ENCODE measurements at regions not wholly inside any gene's neighbourhood (a gene's known extent, or its start where the extent isn't known, plus 50 kb on each side); places are given as distances from the start of the nearest gene placed in this dataset.
"Not testable (repeated sequence)": the region's sequence is repeated elsewhere in the genome, so short reads cannot be mapped to it uniquely, and the experiment has no call there.

- H3K27ac Mint-ChIP-seq = no peak overlapping the region
- ATAC-seq (replicated peaks in 1 of 2) (no peak), DNase-seq (no peak)
- no peaks in the 10 kb centered on the region for H3K4me1 Mint-ChIP-seq (ENCODE audit: low read depth)
- H3K9me3 Mint-ChIP-seq = peaks cover 3 to 19% of the 10 kb centered on the region in 2 donors
- H3K4me3 Mint-ChIP-seq = no peak overlapping the region
- no peaks in the 10 kb centered on the region for H3K36me3 Mint-ChIP-seq (ENCODE audit: insufficient read depth in 2 of 2)
- H3K27me3 Mint-ChIP-seq (ENCODE audit: low read depth) = no peaks in the 10 kb centered on the region
These were observed 193.6 kb downstream of the MBL2 start for GRCh38 chr10:52578871-52579405.

DNA sequence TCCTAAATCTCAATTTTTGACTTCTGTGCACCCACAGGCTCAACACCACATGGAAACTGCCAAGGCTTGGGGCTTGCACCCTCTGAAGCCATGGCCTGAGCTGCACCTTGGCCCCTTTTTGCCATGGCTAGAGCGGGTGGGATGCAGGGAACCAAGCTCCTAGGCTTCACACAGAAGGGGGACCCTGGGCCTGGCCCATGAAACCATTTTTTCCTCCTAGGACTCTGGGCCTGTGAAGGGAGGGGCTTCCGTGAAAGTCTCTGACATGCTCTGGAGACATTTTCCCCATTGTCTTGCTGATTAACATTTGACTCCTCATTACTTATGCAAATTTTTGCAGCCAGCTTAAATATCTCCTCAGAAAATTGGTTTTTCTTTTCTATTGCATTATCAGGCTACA is 190.9 kb downstream of the MBL2 start:
- H3K4me3 Mint-ChIP-seq; DNase-seq; H3K27ac Mint-ChIP-seq; H3K4me1 Mint-ChIP-seq (ENCODE audit: low read depth); H3K27me3 Mint-ChIP-seq (ENCODE audit: low read depth); ATAC-seq (replicated peaks in 1 of 2); H3K36me3 Mint-ChIP-seq (ENCODE audit: insufficient read depth in 2 of 2): not testable (repeated sequence)
- peaks cover 5 to 24% of the 10 kb centered on the region in 2 donors for H3K9me3 Mint-ChIP-seq

GRCh38 chr10:52583336-52583735 is 189.2 kb downstream of the MBL2 start:
- H3K27me3 Mint-ChIP-seq (ENCODE audit: low read depth) = no peaks in the 10 kb centered on the region
- ATAC-seq (replicated peaks in 1 of 2) = no peak
- peaks cover 13 to 29% of the 10 kb centered on the region in 2 donors for H3K9me3 Mint-ChIP-seq
- H3K27ac Mint-ChIP-seq = no peak overlapping the region
- H3K4me3 Mint-ChIP-seq = no peak overlapping the region
- H3K36me3 Mint-ChIP-seq (ENCODE audit: insufficient read depth in 2 of 2) = peaks cover 0 to 2% of the 10 kb centered on the region in 2 donors
- no peak for DNase-seq
- no peaks in the 10 kb centered on the region for H3K4me1 Mint-ChIP-seq (ENCODE audit: low read depth)

DNA sequence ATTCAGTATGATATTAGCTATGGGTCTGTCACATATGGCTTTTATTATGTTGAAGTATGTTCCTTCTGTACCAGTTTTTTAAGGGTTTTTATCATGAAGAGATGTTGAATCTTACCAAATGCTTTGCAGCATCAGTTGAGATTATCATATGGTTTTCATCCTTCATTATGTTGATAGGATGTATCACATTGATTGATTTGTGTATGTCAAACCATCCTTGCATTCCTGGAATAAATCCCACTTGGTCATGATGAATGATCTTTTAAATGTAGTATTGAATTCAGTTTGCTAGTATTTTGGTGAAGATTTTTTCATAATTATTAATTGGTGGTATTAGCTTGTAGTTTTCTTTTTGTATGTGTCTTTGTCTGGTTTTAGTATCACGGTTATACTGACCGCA is 185.9 kb downstream of the MBL2 start:
- Mint-ChIP-seq H3K36me3 (ENCODE audit: insufficient read depth in 2 of 2) (peaks cover 1 to 2% of the 10 kb centered on the region in 2 donors), H3K27ac (no peak overlapping the region), H3K4me1 (ENCODE audit: low read depth) (no peaks in the 10 kb centered on the region), H3K9me3 (peaks cover 21 to 32% of the 10 kb centered on the region in 2 donors), H3K27me3 (ENCODE audit: low read depth) (no peaks in the 10 kb centered on the region), H3K4me3 (no peak overlapping the region)
- ATAC-seq (replicated peaks in 1 of 2) = no peak
- DNase-seq = no peak

GRCh38 chr10:52597189-52597863 is 175.3 kb downstream of the MBL2 start:
- Mint-ChIP-seq H3K9me3 (peaks cover 1 to 4% of the 10 kb centered on the region in 2 donors), H3K36me3 (ENCODE audit: insufficient read depth in 2 of 2) (peaks cover 0 to 1% of the 10 kb centered on the region in 2 donors), H3K27ac (no peak overlapping the region)

DNA sequence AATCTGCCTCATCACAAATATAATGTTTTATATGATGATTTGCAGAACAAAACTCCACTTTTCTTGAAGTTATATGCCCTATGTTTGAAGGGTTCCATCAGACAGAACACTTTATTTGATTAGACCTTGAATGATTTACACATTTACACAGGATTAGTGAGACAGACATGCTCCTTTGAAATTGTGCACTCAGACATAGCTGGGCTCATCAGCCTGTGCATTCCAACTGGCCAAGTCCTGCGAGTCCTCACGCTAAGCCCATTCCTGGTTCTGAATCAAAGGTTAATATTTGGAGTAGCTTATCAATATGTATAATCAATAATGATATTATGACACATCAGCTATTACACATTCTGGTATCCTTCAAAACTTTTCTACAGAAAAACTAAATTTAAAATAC is 173.6 kb downstream of the MBL2 start:
- Mint-ChIP-seq H3K9me3 (peaks cover 1 to 5% of the 10 kb centered on the region in 2 donors), H3K4me3 (no peak overlapping the region), H3K27me3 (ENCODE audit: low read depth) (no peaks in the 10 kb centered on the region), H3K27ac (no peak overlapping the region), H3K4me1 (ENCODE audit: low read depth) (no peaks in the 10 kb centered on the region), H3K36me3 (ENCODE audit: insufficient read depth in 2 of 2) (peaks cover 0 to 1% of the 10 kb centered on the region in 2 donors)
- ATAC-seq (replicated peaks in 1 of 2) (no peak), DNase-seq (no peak)

More at GRCh38 chr10:52597189-52597863, 175.3 kb downstream of the MBL2 start:
- Mint-ChIP-seq H3K4me3 (no peak overlapping the region), H3K27me3 (ENCODE audit: low read depth) (no peaks in the 10 kb centered on the region), H3K4me1 (ENCODE audit: low read depth) (no peaks in the 10 kb centered on the region)
- DNase-seq = no peak
- ATAC-seq (replicated peaks in 1 of 2) = no peak

DNA sequence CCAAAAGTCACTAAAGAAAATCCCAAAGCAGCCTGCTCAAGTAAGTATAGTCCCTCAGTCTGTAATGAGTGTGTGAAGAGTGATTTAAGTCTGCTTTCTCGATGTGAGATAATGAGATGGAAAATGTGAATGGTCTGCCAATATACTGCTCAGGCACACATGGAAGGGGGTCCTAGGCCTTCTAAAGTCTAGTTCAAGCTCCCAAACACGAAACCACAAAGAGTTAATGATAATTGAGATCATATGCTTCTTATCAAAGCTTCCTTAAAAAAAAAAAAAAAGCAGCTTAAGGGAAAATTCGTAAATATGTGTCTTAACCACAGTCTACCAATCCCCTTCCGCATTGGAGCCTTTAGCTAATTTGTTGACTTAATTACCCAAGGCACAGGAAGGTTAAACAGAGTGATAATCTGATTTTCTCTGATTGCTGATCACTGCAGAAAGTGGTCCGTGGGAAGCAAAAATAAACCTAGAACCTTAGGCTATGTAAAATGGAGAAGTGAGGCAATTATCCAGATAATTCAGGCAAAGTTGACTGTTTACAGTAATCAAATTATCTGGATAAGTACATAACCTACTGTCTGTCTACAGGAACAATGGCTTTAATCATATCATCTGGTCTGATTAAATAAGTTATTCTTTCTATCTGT is 172.9 kb downstream of the MBL2 start:
- H3K4me3 Mint-ChIP-seq = no peak overlapping the region

DNA sequence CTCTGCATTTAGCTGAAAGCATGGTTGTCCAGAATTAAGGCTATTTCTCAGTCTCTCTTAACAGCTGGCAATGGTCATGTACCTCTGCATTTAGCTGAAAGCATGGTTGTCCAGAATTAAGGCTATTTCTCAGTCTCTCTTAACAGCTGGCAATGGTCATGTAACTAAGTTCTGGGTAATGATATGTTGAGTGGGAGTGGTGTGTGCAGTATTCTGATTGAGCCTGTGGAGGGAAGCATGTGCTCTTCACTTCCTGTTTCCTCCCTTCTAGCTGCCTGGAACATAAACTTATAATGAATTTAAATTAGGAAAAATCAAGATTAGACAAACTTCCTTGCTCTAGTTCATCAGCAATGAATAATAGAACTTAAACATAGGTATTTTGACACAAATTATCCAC is 168.5 kb downstream of the MBL2 start:
- H3K27me3 Mint-ChIP-seq (ENCODE audit: low read depth); H3K9me3 Mint-ChIP-seq; H3K36me3 Mint-ChIP-seq (ENCODE audit: insufficient read depth in 2 of 2); H3K4me3 Mint-ChIP-seq; H3K27ac Mint-ChIP-seq; ATAC-seq (replicated peaks in 1 of 2); DNase-seq; H3K4me1 Mint-ChIP-seq (ENCODE audit: low read depth): not testable (repeated sequence)

More for the DNA sequence above, 172.9 kb downstream of the MBL2 start:
- DNase-seq (no peak), ATAC-seq (replicated peaks in 1 of 2) (no peak)
- Mint-ChIP-seq H3K36me3 (ENCODE audit: insufficient read depth in 2 of 2) (peaks cover 0 to 1% of the 10 kb centered on the region in 2 donors), H3K27ac (no peak overlapping the region), H3K9me3 (peaks cover 0 to 1% of the 10 kb centered on the region in 2 donors), H3K27me3 (ENCODE audit: low read depth) (no peaks in the 10 kb centered on the region), H3K4me1 (ENCODE audit: low read depth) (no peaks in the 10 kb centered on the region)

DNA sequence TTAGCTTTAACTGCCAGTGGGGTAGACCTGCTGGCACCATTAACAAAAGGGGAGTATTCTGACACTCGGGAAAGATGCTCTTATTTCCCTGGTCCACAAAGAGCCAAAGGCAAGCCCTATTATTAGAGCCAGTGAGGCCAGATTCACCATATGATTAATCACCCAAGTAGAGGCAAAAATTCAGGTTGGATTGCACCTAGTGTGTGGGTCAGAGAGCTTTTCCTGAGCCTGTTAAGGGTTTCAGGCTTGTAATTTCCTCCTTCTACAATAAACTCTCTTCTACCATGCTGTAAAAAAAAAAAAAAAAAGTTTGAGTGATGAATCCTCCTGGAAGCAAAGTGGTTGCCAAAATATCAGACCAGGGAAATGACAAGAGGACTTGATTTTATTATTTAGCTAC is 163.5 kb downstream of the MBL2 start:
- no peak overlapping the region for H3K27ac Mint-ChIP-seq
- no peaks in the 10 kb centered on the region for H3K27me3 Mint-ChIP-seq (ENCODE audit: low read depth)
- H3K36me3 Mint-ChIP-seq (ENCODE audit: insufficient read depth in 2 of 2) = no peaks in the 10 kb centered on the region
- H3K4me3 Mint-ChIP-seq = no peak overlapping the region
- H3K9me3 Mint-ChIP-seq = no peaks in the 10 kb centered on the region
- no peaks in the 10 kb centered on the region for H3K4me1 Mint-ChIP-seq (ENCODE audit: low read depth)
- DNase-seq (no peak), ATAC-seq (replicated peaks in 1 of 2) (no peak)

DNA sequence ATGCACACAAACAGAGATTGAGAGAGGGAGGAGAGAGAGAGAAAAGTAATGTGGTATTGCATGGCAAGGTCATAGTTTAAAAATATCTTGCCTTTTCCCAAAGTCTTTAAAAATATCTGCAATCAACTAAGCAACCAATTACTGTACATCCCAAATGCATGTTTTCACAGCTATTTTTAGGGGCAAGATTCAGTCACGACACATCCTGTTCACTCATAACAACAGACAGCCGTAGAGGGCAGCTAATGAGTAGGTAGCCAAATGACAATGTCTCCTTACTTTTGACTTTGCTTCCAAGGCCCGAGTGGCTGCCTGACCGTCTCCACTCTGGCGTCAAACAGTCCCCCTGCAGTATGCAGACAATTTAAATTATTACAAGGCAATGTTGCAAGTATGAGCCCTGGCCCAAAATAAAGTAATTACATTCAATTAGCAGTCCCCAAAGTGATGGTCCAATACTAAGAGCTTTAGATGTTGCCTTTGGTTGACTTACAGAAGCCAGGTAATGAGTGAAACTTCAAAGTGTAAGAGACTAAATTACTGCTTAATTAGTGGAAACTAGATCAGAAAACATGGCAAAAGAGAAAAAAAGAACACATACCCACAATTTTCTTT is 162.9 kb downstream of the MBL2 start:
- no peak for DNase-seq
- no peaks in the 10 kb centered on the region for H3K4me1 Mint-ChIP-seq (ENCODE audit: low read depth)
- no peaks in the 10 kb centered on the region for H3K36me3 Mint-ChIP-seq (ENCODE audit: insufficient read depth in 2 of 2)
- no peak overlapping the region for H3K4me3 Mint-ChIP-seq
- no peaks in the 10 kb centered on the region for H3K9me3 Mint-ChIP-seq
- H3K27ac Mint-ChIP-seq = no peak overlapping the region
- H3K27me3 Mint-ChIP-seq (ENCODE audit: low read depth) = no peaks in the 10 kb centered on the region
- no peak for ATAC-seq (replicated peaks in 1 of 2)

DNA sequence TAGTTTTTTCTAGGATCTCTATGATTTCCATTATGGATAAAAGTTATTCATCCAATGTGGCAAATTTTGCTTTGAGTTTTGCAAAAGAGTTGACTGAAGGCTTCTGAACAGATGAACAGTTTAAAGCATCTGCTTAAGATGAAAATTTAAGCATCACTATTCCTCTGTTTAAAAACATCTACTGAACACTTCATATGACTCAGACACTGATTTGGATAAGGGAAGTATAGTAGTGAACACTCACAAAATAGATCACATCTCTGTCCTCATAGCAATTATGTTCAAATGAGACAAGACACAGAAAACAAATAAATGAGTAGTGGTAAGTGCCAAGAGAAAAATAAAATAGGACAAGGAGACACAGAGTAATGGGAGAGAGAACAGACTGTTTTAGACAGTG is 157.3 kb downstream of the MBL2 start:
- peaks cover 0 to 5% of the 10 kb centered on the region in 2 donors for H3K9me3 Mint-ChIP-seq
- H3K27ac Mint-ChIP-seq = no peak overlapping the region
- H3K4me1 Mint-ChIP-seq (ENCODE audit: low read depth) = no peaks in the 10 kb centered on the region
- H3K27me3 Mint-ChIP-seq (ENCODE audit: low read depth) = no peaks in the 10 kb centered on the region
- DNase-seq (no peak), ATAC-seq (replicated peaks in 1 of 2) (no peak)
- H3K36me3 Mint-ChIP-seq (ENCODE audit: insufficient read depth in 2 of 2) = no peaks in the 10 kb centered on the region
- H3K4me3 Mint-ChIP-seq = no peak overlapping the region

GRCh38 chr10:52615756-52616394 is 156.7 kb downstream of the MBL2 start:
- Mint-ChIP-seq H3K9me3 (peaks cover 0 to 5% of the 10 kb centered on the region in 2 donors), H3K36me3 (ENCODE audit: insufficient read depth in 2 of 2) (no peaks in the 10 kb centered on the region), H3K4me1 (ENCODE audit: low read depth) (no peaks in the 10 kb centered on the region), H3K27ac (no peak overlapping the region), H3K4me3 (no peak overlapping the region), H3K27me3 (ENCODE audit: low read depth) (no peaks in the 10 kb centered on the region)
- DNase-seq (no peak), ATAC-seq (replicated peaks in 1 of 2) (no peak)

DNA sequence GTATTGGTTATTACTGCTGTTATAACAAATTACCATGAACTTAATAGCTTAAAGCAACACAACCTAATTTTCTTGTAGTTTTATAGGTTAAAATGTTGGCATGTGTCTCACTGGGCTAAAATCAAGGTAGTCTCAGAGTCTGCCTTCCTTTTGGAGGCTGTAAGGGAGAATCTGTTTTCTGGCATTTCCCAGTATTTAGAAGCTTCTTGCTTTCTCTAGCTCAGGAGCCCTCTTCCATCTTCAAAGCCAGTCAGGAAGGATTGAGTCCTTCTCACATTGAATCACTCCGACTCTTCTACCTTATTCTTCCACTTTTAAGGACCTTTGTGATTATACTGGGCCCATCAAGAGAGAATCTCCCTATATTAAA is 156.2 kb downstream of the MBL2 start:
- DNase-seq (no peak), ATAC-seq (replicated peaks in 1 of 2) (no peak)
- Mint-ChIP-seq H3K4me1 (ENCODE audit: low read depth) (no peaks in the 10 kb centered on the region), H3K27me3 (ENCODE audit: low read depth) (no peaks in the 10 kb centered on the region), H3K36me3 (ENCODE audit: insufficient read depth in 2 of 2) (no peaks in the 10 kb centered on the region), H3K27ac (no peak overlapping the region), H3K9me3 (peaks cover 0 to 5% of the 10 kb centered on the region in 2 donors), H3K4me3 (no peak overlapping the region)

Data from activated T-cell treated with anti-CD3 and anti-CD28 coated beads, Interleukin-2, amount 50 U/mL, for 72 hours (primary cell).